IPS DF 6.9 (cell line): ENCODE measurements at regions not wholly inside any gene's neighbourhood (a gene's known extent, or its start where the extent isn't known, plus 50 kb on each side); places are given as distances from the start of the nearest gene placed in this dataset.

Source experiments
- DNase-seq: peaks from one replicate; pipeline ENCODE4 v3.0.0-alpha.2; 2013; ENCODE audit warnings: low read depth, low spot score
- H3K27ac ChIP-seq: one replicate; pipeline ENCODE4 v1.5.1; 2013; ENCODE audit warnings: low read length, control low read depth
- H3K27me3 ChIP-seq: 2 replicates; pipeline ENCODE4 v1.6.1; 2013; ENCODE audit warnings: mild to moderate bottlenecking, low read length; ENCODE audit not compliant: control insufficient read depth, insufficient read depth
- H3K36me3 ChIP-seq: 2 replicates; pipeline ENCODE4 v1.6.1; 2013; ENCODE audit warnings: low read length; ENCODE audit not compliant: control insufficient read depth, insufficient read depth
- H3K4me1 ChIP-seq: 2 replicates; pipeline ENCODE4 v1.6.1; 2013; ENCODE audit warnings: low read length; ENCODE audit not compliant: control insufficient read depth, insufficient read depth
- H3K4me3 ChIP-seq: 2 replicates; pipeline ENCODE4 v1.5.1; 2013; ENCODE audit warnings: mild to moderate bottlenecking, low read length
- H3K9me3 ChIP-seq: 2 replicates; pipeline ENCODE4 v1.6.1; 2013; ENCODE audit warnings: low read length, inconsistent platforms; ENCODE audit not compliant: control insufficient read depth, insufficient read depth
- WGBS: extraction: QIAGEN DNeasy Blood & Tissue Kit; methylation state at CpG from one replicate; pipeline ENCODE4 v1.1.7; 2013; ENCODE audit warnings: mixed read lengths, missing lambda C conversion rate; ENCODE audit not compliant: insufficient read length, insufficient coverage; 5-methylcytosine and 5-hydroxymethylcytosine counted together

GRCh38 chr5:60360355-60360754, 339.6 kb downstream of the DEPDC1B start:
- no peaks in the 10 kb centered on the region for H3K9me3 ChIP-seq
- no CpG with 5 or more reads among the region's 3 CpGs for WGBS
- no peaks in the 10 kb centered on the region for H3K27me3 ChIP-seq
- DNase-seq = no peak
- H3K4me1 ChIP-seq = no peaks in the 10 kb centered on the region
- H3K4me3 ChIP-seq = no peak overlapping the region
- no peak overlapping the region for H3K27ac ChIP-seq
- no peaks in the 10 kb centered on the region for H3K36me3 ChIP-seq

GRCh38 chr5:60357302-60357701, 342.7 kb downstream of the DEPDC1B start:
- DNase-seq = no peak
- no peaks in the 10 kb centered on the region for H3K9me3 ChIP-seq
- H3K4me3 ChIP-seq = no peak overlapping the region
- H3K27ac ChIP-seq = no peak overlapping the region
- H3K4me1 ChIP-seq = no peaks in the 10 kb centered on the region
- H3K36me3 ChIP-seq = no peaks in the 10 kb centered on the region
- H3K27me3 ChIP-seq = no peaks in the 10 kb centered on the region

GRCh38 chr5:60356745-60357144, 343.2 kb downstream of the DEPDC1B start:
- H3K27ac ChIP-seq = no peak overlapping the region
- H3K4me1 ChIP-seq = no peaks in the 10 kb centered on the region
- WGBS = no CpG with 5 or more reads among the region's 2 CpGs
- H3K27me3 ChIP-seq = no peaks in the 10 kb centered on the region
- no peaks in the 10 kb centered on the region for H3K36me3 ChIP-seq
- H3K4me3 ChIP-seq = no peak overlapping the region
- DNase-seq = no peak
- H3K9me3 ChIP-seq = no peaks in the 10 kb centered on the region

- H3K27ac ChIP-seq = no peak overlapping the region
- no peak overlapping the region for H3K4me3 ChIP-seq
Measured at GRCh38 chr5:60355181-60355580, 344.8 kb downstream of the DEPDC1B start.

GRCh38 chr5:60354311-60354710, 345.7 kb downstream of the DEPDC1B start:
- no peaks in the 10 kb centered on the region for H3K36me3 ChIP-seq
- no peaks in the 10 kb centered on the region for H3K9me3 ChIP-seq
- H3K4me3 ChIP-seq = no peak overlapping the region
- no peaks in the 10 kb centered on the region for H3K4me1 ChIP-seq
- no peak for DNase-seq
- H3K27ac ChIP-seq = no peak overlapping the region
- H3K27me3 ChIP-seq = no peaks in the 10 kb centered on the region
- WGBS = no CpG with 5 or more reads among the region's 1 CpG

More at GRCh38 chr5:60355181-60355580, 344.8 kb downstream of the DEPDC1B start:
- Histone ChIP-seq H3K9me3 (no peaks in the 10 kb centered on the region), H3K4me1 (no peaks in the 10 kb centered on the region), H3K36me3 (no peaks in the 10 kb centered on the region), H3K27me3 (no peaks in the 10 kb centered on the region)
- DNase-seq = no peak

GRCh38 chr5:60352992-60353599, 346.9 kb downstream of the DEPDC1B start:
- Histone ChIP-seq H3K4me1 (no peaks in the 10 kb centered on the region), H3K36me3 (no peaks in the 10 kb centered on the region), H3K27me3 (no peaks in the 10 kb centered on the region), H3K4me3 (no peak overlapping the region), H3K9me3 (no peaks in the 10 kb centered on the region), H3K27ac (no peak overlapping the region)
- no CpG with 5 or more reads among the region's 1 CpG for WGBS
- DNase-seq = no peak

GRCh38 chr5:60350794-60351193, 349.2 kb downstream of the DEPDC1B start:
- Histone ChIP-seq H3K4me3 (no peak overlapping the region), H3K4me1 (no peaks in the 10 kb centered on the region), H3K27ac (no peak overlapping the region), H3K27me3 (no peaks in the 10 kb centered on the region), H3K36me3 (no peaks in the 10 kb centered on the region), H3K9me3 (no peaks in the 10 kb centered on the region)
- WGBS = no CpG with 5 or more reads among the region's 3 CpGs
- no peak for DNase-seq

- Histone ChIP-seq H3K9me3 (no peaks in the 10 kb centered on the region), H3K4me3 (no peak overlapping the region), H3K36me3 (no peaks in the 10 kb centered on the region), H3K4me1 (no peaks in the 10 kb centered on the region), H3K27ac (no peak overlapping the region), H3K27me3 (no peaks in the 10 kb centered on the region)
- no CpG with 5 or more reads among the region's 2 CpGs for WGBS
- no peak for DNase-seq
Measured at GRCh38 chr5:60349891-60350415, 350.0 kb downstream of the DEPDC1B start.

GRCh38 chr5:60346393-60346792, 353.6 kb downstream of the DEPDC1B start:
- WGBS = no CpG with 5 or more reads among the region's 1 CpG
- Histone ChIP-seq H3K27me3 (no peaks in the 10 kb centered on the region), H3K9me3 (no peaks in the 10 kb centered on the region), H3K27ac (no peak overlapping the region), H3K36me3 (no peaks in the 10 kb centered on the region), H3K4me1 (no peaks in the 10 kb centered on the region), H3K4me3 (no peak overlapping the region)
- DNase-seq = no peak

- Histone ChIP-seq H3K27me3 (no peaks in the 10 kb centered on the region), H3K4me3 (no peak overlapping the region), H3K9me3 (no peaks in the 10 kb centered on the region), H3K27ac (no peak overlapping the region), H3K4me1 (no peaks in the 10 kb centered on the region), H3K36me3 (no peaks in the 10 kb centered on the region)
- no peak for DNase-seq
- WGBS = no CpG with 5 or more reads among the region's 4 CpGs
Measured at GRCh38 chr5:60343102-60343501, 356.9 kb downstream of the DEPDC1B start.

GRCh38 chr5:60340965-60341471, 358.9 kb downstream of the DEPDC1B start:
- no peak for DNase-seq
- Histone ChIP-seq H3K27ac (no peak overlapping the region), H3K4me1 (no peaks in the 10 kb centered on the region), H3K27me3 (no peaks in the 10 kb centered on the region), H3K9me3 (no peaks in the 10 kb centered on the region), H3K36me3 (no peaks in the 10 kb centered on the region), H3K4me3 (no peak overlapping the region)
- no CpG with 5 or more reads among the region's 2 CpGs for WGBS
